Upper lobe of left lung (tissue), 4 donors: ENCODE measurements at regions not wholly inside any gene's neighbourhood (a gene's known extent, or its start where the extent isn't known, plus 50 kb on each side); places are given as distances from the start of the nearest gene placed in this dataset.

ENCODE experiments used
- CTCF ChIP-seq, 6 experiments: fragments of 450-650 bp in 4 of 6; fragments of 200-600 bp in 2 of 6; sonication (generic) in 2 of 6; IDR thresholded peaks; one replicate each; pipeline ENCODE4 v1.5.1; 2016 to 2019; ENCODE audit warnings: antibody characterized with exemption in 6 of 6
- POLR2A ChIP-seq, 4 donors: fragments of 450-650 bp; IDR thresholded peaks; one replicate each; pipeline ENCODE4 v1.5.1; 2016 to 2017; ENCODE audit warnings: antibody characterized with exemption in 4 of 4, mild to moderate bottlenecking in 2 of 4
- POLR2AphosphoS5 ChIP-seq, 2 donors: sonication (generic); formaldehyde crosslinking; IDR thresholded peaks; one replicate each; pipeline ENCODE4 v1.5.1; 2017; ENCODE audit warnings: antibody characterized with exemption in 2 of 2

DNA sequence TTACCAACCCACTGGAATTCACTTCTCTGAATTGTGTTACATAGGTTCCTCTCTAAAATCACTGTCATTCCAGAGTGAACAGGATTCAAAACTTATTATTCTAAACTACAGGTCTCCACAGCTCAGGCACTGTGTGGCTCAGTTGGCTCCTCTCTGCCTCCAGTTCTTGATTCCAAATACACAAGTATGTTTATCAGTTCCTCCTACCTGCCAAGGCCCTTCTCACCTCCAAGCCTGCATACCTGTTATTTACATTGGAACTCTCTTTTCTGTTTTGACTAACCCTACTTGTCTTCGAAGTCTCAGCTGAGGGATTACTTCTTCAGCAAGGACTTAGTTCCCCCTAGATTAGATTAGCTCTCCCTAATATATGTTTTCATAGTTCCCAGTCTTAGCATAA is 397.6 kb upstream of the TMTC1 start:
- TF ChIP-seq CTCF (IDR thresholded peaks at IDR 0.05) (no peak), POLR2A (IDR thresholded peaks at IDR 0.05) (no peak), POLR2AphosphoS5 (IDR thresholded peaks at IDR 0.05) (no peak)
